Hepatocyte (in vitro differentiated cells): ENCODE measurements at regions not wholly inside any gene's neighbourhood (a gene's known extent, or its start where the extent isn't known, plus 50 kb on each side); places are given as distances from the start of the nearest gene placed in this dataset.

Source experiments
- DNase-seq: peaks from one replicate; pipeline ENCODE4 v3.0.0-alpha.2; 2016; ENCODE audit warnings: low spot score
- H2AFZ ChIP-seq: fragments of 200-600 bp; sonication (generic); 2 replicates; pipeline ENCODE4 v1.6.0; 2016; ENCODE audit warnings: antibody characterized with exemption, mild to moderate bottlenecking
- H3K27ac ChIP-seq: fragments of 200-600 bp; sonication (generic); 2 replicates; pipeline ENCODE4 v1.5.1; 2016; ENCODE audit warnings: mild to moderate bottlenecking
- H3K27me3 ChIP-seq: fragments of 200-600 bp; sonication (generic); 2 replicates; pipeline ENCODE4 v1.6.1; 2016
- H3K36me3 ChIP-seq: fragments of 200-600 bp; sonication (generic); replicated peaks from 2 replicates; pipeline ENCODE4 v1.5.1; 2016; ENCODE audit warnings: low read depth; ENCODE audit not compliant: insufficient read depth
- H3K4me1 ChIP-seq: fragments of 200-600 bp; sonication (generic); 2 replicates; pipeline ENCODE4 v1.5.1; 2016; ENCODE audit warnings: mild to moderate bottlenecking, moderate library complexity; ENCODE audit not compliant: insufficient read depth
- H3K4me2 ChIP-seq: fragments of 200-600 bp; sonication (generic); 2 replicates; pipeline ENCODE4 v1.6.0; 2016
- H3K4me3 ChIP-seq: fragments of 200-600 bp; sonication (generic); 2 replicates; pipeline ENCODE4 v1.5.1; 2016; ENCODE audit warnings: mild to moderate bottlenecking
- H3K79me2 ChIP-seq: fragments of 200-600 bp; sonication (generic); 2 replicates; pipeline ENCODE4 v1.6.0; 2017; ENCODE audit warnings: mild to moderate bottlenecking
- H3K9me2 ChIP-seq: fragments of 200-600 bp; sonication (generic); replicated peaks from 2 replicates; pipeline ENCODE4 v1.6.0; 2017; ENCODE audit warnings: mild to moderate bottlenecking; ENCODE audit not compliant: insufficient read depth
- H3K9me3 ChIP-seq: fragments of 200-600 bp; sonication (generic); 2 replicates; pipeline ENCODE4 v1.5.1; 2016; ENCODE audit warnings: low read depth, mild to moderate bottlenecking
- H4K20me1 ChIP-seq: fragments of 200-600 bp; sonication (generic); 2 replicates; pipeline ENCODE4 v1.6.0; 2016; ENCODE audit warnings: mild to moderate bottlenecking; ENCODE audit not compliant: insufficient read depth, poor library complexity, severe bottlenecking
- CTCF ChIP-seq: fragments of 200-600 bp; sonication (generic); IDR thresholded peaks from 2 replicates; pipeline ENCODE4 v1.5.1; 2016; ENCODE audit warnings: antibody characterized with exemption, mild to moderate bottlenecking; ENCODE audit not compliant: poor library complexity
- EZH2 ChIP-seq: fragments of 200-600 bp; sonication (generic); IDR thresholded peaks from 2 replicates; pipeline ENCODE4 v1.6.1; 2016; ENCODE audit warnings: antibody characterized with exemption, mild to moderate bottlenecking, borderline replicate concordance
- EZH2phosphoT487 ChIP-seq: fragments of 200-600 bp; sonication (generic); IDR thresholded peaks from one replicate; pipeline ENCODE4 v1.6.1; 2018; ENCODE audit warnings: antibody characterized with exemption, mild to moderate bottlenecking, low read depth, moderate library complexity; ENCODE audit not compliant: unreplicated experiment, severe bottlenecking
- WGBS: methylation state at CpG from one replicate; pipeline ENCODE4 v1.1.6; 2016; ENCODE audit warnings: low lambda C conversion rate; ENCODE audit errors: missing lambda C conversion rate; 5-methylcytosine and 5-hydroxymethylcytosine counted together

GRCh38 chr9:92234514-92234913, 59.0 kb downstream of the IARS1 start:
- WGBS = 93% methylated on average over 5 of the region's 5 CpGs
- Histone ChIP-seq H3K79me2 (no peaks in the 10 kb centered on the region), H3K4me3 (no peak overlapping the region), H3K36me3 (peaks cover 6% of the 10 kb centered on the region), H2AFZ (no peak overlapping the region), H4K20me1 (no peaks in the 10 kb centered on the region), H3K27ac (no peak overlapping the region), H3K27me3 (no peaks in the 10 kb centered on the region), H3K9me2 (no peaks in the 10 kb centered on the region), H3K4me2 (no peak overlapping the region), H3K4me1 (no peaks in the 10 kb centered on the region), H3K9me3 (no peaks in the 10 kb centered on the region)
- TF ChIP-seq EZH2 (no peak), CTCF (no peak), EZH2phosphoT487 (no peak)
- no peak for DNase-seq

GRCh38 chr9:92232190-92232589, 61.3 kb downstream of the IARS1 start:
- whole genome bisulfite sequencing = 93% methylated on average over 1 of the region's 1 CpG
- Histone ChIP-seq H3K9me2 (no peaks in the 10 kb centered on the region), H4K20me1 (no peaks in the 10 kb centered on the region), H3K4me1 (no peaks in the 10 kb centered on the region), H3K27me3 (no peaks in the 10 kb centered on the region), H2AFZ (no peak overlapping the region), H3K79me2 (no peaks in the 10 kb centered on the region), H3K4me2 (no peak overlapping the region), H3K9me3 (no peaks in the 10 kb centered on the region), H3K27ac (no peak overlapping the region), H3K36me3 (no peaks in the 10 kb centered on the region), H3K4me3 (no peak overlapping the region)
- TF ChIP-seq CTCF (no peak), EZH2phosphoT487 (no peak), EZH2 (no peak)
- DNase-seq = no peak

GRCh38 chr9:92228628-92229027, 64.9 kb downstream of the IARS1 start:
- no peak overlapping the region for H2AFZ ChIP-seq
- H3K27me3 ChIP-seq = no peaks in the 10 kb centered on the region
- no peaks in the 10 kb centered on the region for H3K4me1 ChIP-seq
- H3K4me2 ChIP-seq = no peak overlapping the region
- no peak for DNase-seq
- no peaks in the 10 kb centered on the region for H3K79me2 ChIP-seq
- no peaks in the 10 kb centered on the region for H3K9me3 ChIP-seq
- no peak for TF ChIP-seq EZH2
- no peak for TF ChIP-seq EZH2phosphoT487
- TF ChIP-seq CTCF = no peak
- H3K36me3 ChIP-seq = no peaks in the 10 kb centered on the region
- H3K27ac ChIP-seq = no peak overlapping the region
- H3K4me3 ChIP-seq = no peak overlapping the region
- no peaks in the 10 kb centered on the region for H4K20me1 ChIP-seq
- H3K9me2 ChIP-seq = no peaks in the 10 kb centered on the region
- WGBS = 96% methylated on average over 2 of the region's 2 CpGs

GRCh38 chr9:92224177-92224576, 69.3 kb downstream of the IARS1 start:
- Histone ChIP-seq H3K9me2 (no peaks in the 10 kb centered on the region), H4K20me1 (no peaks in the 10 kb centered on the region), H3K79me2 (peaks cover 7% of the 10 kb centered on the region), H3K4me3 (no peak overlapping the region), H3K4me1 (no peaks in the 10 kb centered on the region), H3K27ac (no peak overlapping the region), H2AFZ (no peak overlapping the region), H3K36me3 (peaks cover 8% of the 10 kb centered on the region), H3K27me3 (no peaks in the 10 kb centered on the region), H3K4me2 (no peak overlapping the region), H3K9me3 (no peaks in the 10 kb centered on the region)
- TF ChIP-seq EZH2phosphoT487 (no peak), CTCF (no peak), EZH2 (no peak)
- no peak for DNase-seq
- WGBS = 92% methylated on average over 4 of the region's 4 CpGs
